ENCODE measurements at regions not wholly inside any gene's neighbourhood (a gene's known extent, or its start where the extent isn't known, plus 50 kb on each side); places are given as distances from the start of the nearest gene placed in this dataset.

DNA sequence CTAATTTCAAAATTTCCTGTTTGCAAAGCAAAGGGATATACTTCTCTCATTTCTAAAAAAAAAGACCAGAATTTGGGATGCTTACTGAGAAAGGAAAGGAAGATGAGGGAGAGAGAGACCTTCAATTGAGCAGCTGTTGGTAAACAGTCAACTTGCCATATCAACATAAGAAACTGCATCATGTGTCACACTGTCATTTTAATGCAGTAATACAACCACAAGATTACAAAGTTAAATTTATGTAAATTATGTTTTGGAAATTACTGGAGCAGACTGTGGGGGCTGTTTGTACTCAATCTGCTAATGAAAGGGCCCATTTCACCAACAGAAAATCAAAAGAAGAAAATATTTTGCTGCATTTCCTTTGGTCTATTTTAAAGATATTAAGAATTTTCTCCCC lies 370.4 kb upstream of the TMPO start:
- TF ChIP-seq, protein P1, sequence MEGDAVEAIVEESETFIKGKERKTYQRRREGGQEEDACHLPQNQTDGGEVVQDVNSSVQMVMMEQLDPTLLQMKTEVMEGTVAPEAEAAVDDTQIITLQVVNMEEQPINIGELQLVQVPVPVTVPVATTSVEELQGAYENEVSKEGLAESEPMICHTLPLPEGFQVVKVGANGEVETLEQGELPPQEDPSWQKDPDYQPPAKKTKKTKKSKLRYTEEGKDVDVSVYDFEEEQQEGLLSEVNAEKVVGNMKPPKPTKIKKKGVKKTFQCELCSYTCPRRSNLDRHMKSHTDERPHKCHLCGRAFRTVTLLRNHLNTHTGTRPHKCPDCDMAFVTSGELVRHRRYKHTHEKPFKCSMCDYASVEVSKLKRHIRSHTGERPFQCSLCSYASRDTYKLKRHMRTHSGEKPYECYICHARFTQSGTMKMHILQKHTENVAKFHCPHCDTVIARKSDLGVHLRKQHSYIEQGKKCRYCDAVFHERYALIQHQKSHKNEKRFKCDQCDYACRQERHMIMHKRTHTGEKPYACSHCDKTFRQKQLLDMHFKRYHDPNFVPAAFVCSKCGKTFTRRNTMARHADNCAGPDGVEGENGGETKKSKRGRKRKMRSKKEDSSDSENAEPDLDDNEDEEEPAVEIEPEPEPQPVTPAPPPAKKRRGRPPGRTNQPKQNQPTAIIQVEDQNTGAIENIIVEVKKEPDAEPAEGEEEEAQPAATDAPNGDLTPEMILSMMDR (IDR thresholded peaks at IDR 0.05) = no peak
- TF ChIP-seq POLR2A (IDR thresholded peaks at IDR 0.05) = no peak

All from Peyer's patch (tissue), 4 donors.